ENCODE measurements at regions not wholly inside any gene's neighbourhood (a gene's known extent, or its start where the extent isn't known, plus 50 kb on each side); places are given as distances from the start of the nearest gene placed in this dataset.
"Not testable (repeated sequence)": the region's sequence is repeated elsewhere in the genome, so short reads cannot be mapped to it uniquely, and the experiment has no call there.

- DNase-seq: no peak
These were observed 862.7 kb downstream of the NCAM2 start for GRCh38 chr21:21860888-21861287.

DNA sequence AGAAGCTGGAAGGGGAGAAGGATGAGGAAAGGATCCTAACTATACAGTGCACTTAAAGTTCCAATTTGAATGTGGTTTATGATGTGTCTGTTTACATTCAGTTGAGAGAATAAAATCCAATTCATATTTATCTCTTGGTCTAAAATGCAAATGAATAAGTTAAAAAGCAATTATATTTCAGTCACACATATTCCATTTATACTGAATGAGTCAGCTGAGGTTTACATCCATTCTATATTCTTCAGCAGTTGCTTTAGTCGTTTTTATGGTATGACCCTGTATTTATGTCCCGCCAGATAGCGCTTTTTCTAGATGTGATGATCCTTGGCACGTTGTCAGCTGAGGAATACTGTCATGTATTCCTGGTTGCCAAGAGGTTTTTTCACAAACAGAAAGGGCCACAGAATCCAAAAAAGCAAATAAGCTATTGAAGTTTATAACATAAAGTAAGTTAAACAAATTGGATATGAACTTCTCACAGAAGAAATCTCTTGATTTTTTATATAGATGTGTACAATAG lies 866.2 kb downstream of the NCAM2 start:
- no peak for DNase-seq

DNA sequence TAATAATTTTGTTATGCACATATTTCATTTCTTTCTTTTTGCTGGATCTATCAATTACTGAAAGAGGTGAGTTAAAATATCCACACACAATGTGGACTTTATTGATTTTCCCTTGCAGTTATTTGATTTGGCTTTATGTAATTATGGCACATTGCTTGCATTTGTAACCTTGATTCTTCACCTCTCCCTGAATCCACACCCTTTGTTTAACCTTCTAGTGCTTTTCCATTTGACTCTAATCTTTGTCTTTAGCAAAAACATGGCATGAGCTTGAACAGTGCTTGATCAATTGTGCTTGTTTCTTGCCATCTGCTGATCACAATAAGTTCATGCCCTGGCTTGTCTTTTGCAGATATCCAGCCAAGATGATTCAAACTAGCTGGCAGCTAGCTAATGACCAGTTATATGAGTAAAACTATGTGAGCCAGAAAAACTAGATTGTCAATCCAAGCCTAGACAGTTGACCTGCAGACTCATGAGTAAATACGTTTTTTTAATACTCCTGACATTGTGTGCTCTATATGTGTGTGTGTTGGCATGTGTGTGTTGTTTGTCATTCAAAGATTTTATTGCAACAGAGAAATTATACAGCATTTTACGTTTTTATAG lies 899.2 kb downstream of the NCAM2 start:
- DNase-seq: no peak

- no peak for DNase-seq
These were observed 900.6 kb downstream of the NCAM2 start for GRCh38 chr21:21898801-21899200.

DNA sequence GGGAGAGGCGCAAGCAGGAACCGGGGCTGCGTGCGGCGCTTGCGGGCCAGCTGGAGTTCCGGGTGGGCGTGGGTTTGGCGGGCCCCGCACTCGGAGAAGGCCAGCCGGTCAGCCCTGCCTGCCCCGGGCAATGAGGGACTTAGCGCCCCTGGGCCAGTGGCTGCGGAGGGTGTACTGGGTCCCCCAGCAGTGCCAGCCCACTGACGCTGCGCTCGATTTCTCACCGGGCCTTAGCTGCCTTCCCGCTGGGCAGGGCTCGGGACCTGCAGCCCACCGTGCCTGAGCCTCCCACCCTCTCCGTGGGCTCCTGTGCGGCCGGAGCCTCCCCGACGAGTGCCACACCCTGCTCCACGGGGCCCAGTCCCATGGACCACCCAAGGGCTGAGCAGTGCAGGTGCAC lies 904.2 kb downstream of the NCAM2 start:
- DNase-seq: not testable (repeated sequence)

DNA sequence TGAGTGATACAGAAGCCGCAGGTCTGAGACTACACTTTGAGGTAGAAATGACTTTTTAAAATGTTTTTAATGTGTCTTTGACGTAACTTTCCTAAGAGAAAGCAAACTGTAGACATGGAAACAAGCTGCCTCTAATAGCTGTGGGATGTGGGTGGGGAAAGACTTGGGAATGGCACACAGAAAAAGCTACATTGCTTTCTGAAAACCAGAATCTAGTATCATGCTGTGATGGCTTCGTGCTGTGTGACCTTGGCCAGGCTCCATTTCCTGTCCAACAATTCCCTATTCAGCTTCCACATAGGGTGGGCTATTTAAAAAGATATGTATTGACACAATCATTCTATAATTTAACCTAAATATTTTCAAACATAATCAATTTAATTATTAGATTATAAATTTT lies 909.1 kb downstream of the NCAM2 start:
- no peak for DNase-seq

DNA sequence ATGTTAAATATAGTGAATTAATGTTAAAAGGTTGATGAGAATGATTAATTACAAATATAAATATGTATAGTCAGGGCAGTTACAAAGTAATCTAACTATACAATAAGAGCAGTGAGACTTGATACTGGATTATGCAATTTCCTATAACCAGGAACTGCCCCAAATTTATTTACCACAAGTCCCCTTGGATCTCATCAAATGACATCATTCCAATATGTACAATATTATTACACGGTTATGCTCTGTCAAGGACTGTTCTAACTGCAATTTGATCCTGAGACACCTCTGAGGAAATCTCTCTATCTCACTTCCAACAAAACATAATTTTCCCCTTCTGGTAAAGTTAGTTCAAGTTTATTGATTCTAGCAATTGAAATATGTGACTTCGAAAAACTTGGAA lies 917.6 kb downstream of the NCAM2 start:
- no peak for DNase-seq

GRCh38 chr21:21921410-21922232 lies 923.4 kb downstream of the NCAM2 start:
- no peak for DNase-seq

- DNase-seq: no peak
These were observed 931.0 kb downstream of the NCAM2 start for GRCh38 chr21:21929226-21929625.

GRCh38 chr21:21929789-21930188 lies 931.6 kb downstream of the NCAM2 start:
- no peak for DNase-seq

GRCh38 chr21:21952566-21952965 lies 954.4 kb downstream of the NCAM2 start:
- no peak for DNase-seq

- no peak for DNase-seq
These were observed 957.0 kb downstream of the NCAM2 start for GRCh38 chr21:21955204-21955603.

DNA sequence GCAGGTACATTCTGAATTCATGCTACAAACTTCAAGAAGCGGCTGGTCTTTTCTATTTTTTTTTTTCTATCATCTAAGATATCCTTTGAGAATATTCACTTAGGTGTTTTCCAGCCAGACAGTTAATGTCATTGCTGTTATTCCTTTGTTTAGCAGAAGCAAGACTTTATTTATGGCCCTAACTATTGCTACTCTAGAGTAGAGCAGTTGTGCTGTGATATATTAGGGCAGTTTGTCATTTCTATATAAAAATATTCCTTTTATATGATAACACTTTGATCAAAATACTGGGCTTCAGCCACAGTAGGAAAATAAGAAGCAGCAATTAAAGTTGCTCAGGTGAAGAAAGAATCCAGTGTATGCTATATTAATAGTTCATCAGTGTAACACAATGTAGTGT lies 959.3 kb downstream of the NCAM2 start:
- DNase-seq: no peak

DNA sequence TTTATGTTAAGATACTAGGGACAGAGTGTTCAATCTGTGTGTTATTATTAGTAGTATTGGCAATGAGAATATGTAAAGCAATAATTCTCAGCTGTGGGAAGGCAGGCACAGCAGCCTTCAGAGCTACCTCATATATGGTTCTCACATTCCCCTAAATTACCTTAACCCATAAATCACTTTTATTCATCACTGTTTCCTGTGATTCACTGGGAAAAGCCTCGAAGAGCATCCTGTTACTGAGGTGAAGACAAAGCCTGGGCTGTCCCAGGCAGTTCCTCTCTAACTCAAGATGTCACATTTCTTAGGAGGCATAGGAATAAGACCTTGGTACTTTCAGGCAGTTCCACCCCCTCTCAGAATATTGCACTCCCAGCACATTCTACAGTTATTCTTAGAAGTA lies 965.7 kb downstream of the NCAM2 start:
- DNase-seq: no peak

DNA sequence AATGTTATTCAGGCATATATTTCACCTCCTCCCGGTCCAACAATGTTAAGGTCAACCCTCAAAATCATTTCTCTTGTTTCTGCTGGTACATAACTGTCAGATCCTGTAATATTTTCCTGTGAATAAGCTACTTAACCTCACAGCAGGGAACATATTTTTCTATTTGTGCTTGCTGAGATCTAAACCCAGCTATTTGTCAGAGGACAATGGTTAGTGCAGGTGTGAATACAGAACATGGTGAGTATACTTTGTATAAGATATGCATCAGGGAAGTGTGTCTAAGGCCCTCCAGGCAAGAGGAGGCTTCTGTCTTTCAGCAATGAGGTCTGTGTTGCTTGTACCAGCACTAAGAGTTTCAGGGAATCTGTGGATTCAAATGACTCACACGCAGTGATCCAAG lies 970.6 kb downstream of the NCAM2 start:
- no peak for DNase-seq

DNA sequence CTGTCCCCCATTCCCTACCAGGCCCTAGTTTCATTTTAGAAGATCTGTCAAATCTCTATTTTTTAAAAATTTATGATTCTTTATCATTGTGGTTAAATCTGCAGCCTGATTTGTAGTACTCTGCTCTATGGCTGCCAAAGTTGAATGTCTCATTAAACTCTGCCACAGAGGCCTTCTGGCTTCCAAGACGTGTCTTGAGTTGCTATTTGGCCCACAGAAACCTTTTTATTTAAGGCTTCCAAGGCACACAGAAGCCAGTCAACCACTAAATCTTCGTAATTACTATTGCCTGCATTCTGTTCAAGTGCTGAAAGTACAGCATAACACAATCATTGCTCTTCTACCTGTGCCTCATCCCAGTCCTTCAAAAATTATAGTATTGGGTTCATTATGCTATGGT lies 971.0 kb downstream of the NCAM2 start:
- DNase-seq: no peak

- no peak for DNase-seq
These were observed 973.2 kb downstream of the NCAM2 start for GRCh38 chr21:21971384-21971783.

- no peak for DNase-seq
These were observed 975.6 kb downstream of the NCAM2 start for GRCh38 chr21:21973806-21974205.

- no peak for DNase-seq
These were observed 998.7 kb downstream of the NCAM2 start for GRCh38 chr21:21996891-21997290.

DNA sequence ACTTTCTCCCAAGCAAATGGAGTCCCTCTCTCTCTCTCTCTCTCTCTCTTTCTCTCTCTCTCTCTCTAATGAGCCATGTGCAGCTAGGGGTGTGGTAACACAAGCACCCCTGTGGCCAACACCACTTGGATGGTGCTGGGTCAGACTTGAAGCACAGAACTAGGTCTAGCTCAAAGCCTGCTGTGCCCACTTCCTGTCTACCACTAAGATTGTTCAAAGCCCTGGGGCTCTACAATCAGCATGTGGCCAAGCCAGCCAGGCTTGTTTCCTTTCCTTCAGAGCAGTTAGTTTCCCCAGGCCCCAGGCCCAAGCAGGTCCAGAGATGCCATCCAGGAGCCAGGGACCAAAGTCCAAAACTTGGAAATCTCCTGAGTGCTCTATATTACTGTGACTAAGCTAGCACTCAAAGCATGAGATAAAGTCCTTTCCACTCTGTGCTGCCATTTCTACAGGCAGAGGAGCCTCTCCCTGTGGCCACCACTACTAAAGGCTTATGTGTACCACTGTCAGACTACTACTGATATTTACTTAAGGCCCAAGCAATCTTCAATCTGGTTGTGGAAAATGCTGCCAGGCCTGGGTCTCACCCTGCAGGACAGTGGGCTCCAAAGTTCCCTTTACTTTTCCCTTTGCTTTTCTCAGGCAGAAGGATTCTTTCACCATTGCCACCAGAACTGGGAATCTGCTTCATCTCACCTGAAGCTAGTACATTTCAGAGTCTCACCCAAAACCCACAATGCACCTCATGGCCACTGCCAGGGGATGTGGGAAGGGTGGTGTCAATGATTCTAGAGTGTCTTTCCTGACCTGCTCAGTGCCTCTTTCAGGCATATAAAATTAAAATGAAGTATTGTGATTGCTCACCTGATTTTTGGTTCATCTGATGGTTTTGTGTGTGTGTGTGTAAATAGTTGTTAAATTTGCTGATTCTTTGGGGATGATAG lies 999.5 kb downstream of the NCAM2 start:
- no peak for DNase-seq

DNA sequence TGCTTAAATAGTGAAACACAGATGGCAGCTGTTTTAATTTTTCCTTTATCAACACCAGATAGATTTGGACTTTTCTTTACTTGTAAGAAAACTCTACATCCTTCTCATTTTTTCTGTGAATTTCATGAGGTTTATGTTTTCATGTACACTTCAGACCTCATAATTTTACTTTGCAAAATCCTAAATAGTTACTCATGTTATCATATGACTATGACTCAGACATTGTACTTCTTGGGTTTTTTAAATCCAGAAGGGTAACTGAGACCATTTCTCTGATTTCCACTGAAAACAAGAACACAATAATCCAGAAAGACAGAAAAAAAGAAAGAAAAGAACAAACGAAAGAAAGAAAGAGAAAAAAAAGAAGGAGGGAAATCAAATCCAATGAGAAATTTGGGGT lies 1021.6 kb downstream of the NCAM2 start:
- no peak for DNase-seq

DNA sequence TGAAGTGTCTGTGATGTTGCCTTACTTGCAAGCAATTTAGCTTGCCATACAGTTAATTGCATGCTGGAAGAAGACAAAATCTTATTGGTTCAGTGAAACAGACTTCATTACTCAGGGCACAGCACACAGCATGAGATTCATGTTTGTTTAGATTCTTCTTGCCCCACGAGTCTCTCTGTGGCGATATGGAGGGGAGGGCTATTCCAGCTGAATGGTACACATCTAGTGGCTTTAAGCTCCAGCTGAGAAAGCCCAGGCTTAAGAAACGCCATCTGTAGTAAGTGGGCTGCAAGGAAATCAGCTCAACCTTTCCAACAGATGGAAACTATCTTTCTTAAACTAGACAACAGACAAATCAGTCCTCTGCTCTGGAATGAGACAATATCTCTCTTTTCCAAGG lies 1022.0 kb downstream of the NCAM2 start:
- DNase-seq: no peak

DNA sequence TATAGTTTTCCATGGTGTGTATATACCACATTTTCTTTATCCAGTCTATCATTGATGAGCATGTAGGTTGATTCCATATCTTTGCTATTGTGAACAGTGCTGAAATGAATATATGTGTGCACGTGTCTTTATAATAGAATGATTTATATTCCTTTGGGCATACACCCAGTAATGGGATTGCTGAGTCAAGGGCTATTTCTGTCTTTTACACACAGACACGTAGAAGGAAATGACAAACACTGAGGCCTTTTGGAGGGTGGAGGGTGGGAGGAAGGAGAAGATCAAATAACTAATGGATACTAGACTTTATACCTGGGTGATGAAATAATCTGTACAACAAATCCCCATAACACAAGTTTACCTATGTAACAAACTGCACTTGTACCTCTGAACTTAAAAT lies 1025.7 kb downstream of the NCAM2 start:
- not testable (repeated sequence) for DNase-seq

Measured in CD4-positive, alpha-beta T cell treated with Interleukin-10 for 1 hour (primary cell).